ENCODE measurements at regions not wholly inside any gene's neighbourhood (a gene's known extent, or its start where the extent isn't known, plus 50 kb on each side); places are given as distances from the start of the nearest gene placed in this dataset.

GRCh38 chr6:139712830-139713229 is 338.4 kb upstream of the CITED2 start:
- no peak for TF ChIP-seq CTCF (IDR thresholded peaks at IDR 0.05; ENCODE audit: low read length)
- TF ChIP-seq EZH2 (optimal IDR thresholded peaks at IDR 0.05; ENCODE audit: low read depth, low read length), result no peak
- no peak for TF ChIP-seq EZH2phosphoT487 (IDR thresholded peaks at IDR 0.05; ENCODE audit: low read length)
